ENCODE measurements at regions not wholly inside any gene's neighbourhood (a gene's known extent, or its start where the extent isn't known, plus 50 kb on each side); places are given as distances from the start of the nearest gene placed in this dataset.

DNA sequence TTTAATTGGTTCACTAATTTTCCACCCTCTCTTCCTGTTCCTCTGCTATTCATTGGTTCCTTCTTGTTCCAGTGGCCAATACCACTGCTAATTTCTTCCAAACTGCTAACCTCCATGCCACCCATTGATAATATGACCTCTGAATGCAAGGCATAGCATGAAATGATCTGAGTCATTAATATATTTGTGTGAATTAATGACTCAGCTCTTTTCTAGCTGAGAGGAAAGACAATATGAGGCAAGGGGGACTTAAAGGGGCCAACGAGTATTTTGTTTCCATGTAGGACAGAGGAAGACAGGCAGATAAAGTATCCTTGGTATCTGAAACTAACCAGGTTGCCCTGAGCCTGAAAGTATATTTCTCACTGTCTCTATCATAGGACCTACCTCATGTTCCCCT is 154.3 kb upstream of the BRINP1 start:
- DNase-seq (ENCODE audit: low read depth), result no peak

DNA sequence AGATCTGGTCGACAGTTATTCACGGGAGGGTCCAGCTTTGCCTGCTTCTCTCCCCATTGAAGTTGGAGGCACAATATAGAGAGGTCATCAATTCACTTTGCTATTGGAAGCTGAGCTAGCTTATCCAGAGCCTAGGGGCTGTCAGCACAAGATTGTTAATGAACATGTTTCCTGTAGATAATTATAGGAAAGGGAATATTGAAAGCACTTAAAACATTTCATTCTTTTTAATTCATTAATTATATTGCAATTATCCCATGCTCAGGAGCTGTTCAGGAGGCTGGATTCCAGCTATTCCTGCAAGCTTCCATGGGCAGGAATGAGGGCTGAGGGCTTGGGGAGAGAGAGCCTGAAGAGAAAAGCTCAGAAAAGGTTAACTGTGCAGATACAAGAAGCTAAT is 153.1 kb upstream of the BRINP1 start:
- no peak for DNase-seq (ENCODE audit: low read depth)

DNA sequence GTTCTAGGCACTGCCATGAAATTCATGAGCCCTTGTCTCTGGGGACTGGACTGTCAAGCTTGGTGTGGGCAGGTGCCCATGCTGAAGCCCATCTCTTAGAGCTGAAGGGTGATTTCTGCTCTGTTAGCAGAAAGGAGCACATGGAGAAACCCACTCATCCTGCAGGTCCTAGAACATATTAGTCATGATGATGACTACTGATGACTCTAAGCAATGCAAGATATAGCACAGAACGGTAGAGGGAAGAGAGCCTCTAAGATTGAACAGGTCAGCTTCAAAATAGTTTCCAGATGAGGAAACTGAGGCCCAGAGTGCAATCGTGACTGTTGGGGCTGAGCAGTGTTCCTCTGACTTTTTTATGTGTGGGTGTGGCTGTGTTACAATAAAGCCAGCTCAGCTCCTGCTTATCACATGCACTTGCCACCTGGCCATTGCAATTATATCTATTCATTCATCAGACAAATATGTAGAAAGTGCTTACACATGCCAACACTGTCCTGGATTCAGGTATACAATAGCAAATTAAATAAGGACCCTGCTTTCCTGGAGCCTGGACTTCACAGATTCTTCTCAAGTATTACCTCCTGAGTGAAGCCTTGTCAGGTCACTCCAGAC is 140.2 kb upstream of the BRINP1 start:
- DNase-seq (ENCODE audit: low read depth), result no peak

GRCh38 chr9:119501374-119501773 is 132.1 kb upstream of the BRINP1 start:
- no peak for DNase-seq (ENCODE audit: low read depth)

DNA sequence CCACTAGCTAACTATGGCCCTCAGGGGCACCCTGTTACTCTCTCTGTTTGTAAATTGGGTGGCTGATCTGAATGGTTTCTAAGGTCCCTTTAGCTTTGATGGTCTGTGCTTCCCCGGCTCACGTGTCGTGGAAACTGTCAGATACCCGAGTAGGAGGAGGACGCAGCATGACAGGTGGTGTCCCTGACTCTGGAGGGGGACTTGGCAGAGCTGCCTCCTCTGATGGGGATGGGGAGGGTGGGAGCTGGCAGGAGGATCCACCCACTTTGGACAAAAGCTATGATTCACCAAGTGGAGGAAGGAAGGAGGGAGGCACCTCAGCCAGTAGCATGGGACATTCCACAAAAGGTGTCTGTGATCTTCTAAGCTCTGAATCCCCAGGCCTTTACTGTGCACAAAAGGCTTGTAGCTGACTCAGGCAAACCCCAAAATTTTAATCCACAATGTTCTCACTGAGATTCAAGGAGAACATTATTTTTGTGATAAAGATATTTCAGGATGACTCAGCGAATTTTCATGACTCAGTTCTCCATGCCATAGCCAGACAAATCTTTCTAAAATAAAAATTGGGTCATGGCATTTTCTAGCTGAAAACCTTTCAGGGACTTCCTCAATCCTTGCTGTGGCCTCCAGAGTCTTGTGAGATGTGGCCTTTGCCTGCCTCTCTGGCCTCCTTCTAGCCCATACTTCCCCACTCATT is 131.0 kb upstream of the BRINP1 start:
- DNase-seq (ENCODE audit: low read depth), result no peak

DNA sequence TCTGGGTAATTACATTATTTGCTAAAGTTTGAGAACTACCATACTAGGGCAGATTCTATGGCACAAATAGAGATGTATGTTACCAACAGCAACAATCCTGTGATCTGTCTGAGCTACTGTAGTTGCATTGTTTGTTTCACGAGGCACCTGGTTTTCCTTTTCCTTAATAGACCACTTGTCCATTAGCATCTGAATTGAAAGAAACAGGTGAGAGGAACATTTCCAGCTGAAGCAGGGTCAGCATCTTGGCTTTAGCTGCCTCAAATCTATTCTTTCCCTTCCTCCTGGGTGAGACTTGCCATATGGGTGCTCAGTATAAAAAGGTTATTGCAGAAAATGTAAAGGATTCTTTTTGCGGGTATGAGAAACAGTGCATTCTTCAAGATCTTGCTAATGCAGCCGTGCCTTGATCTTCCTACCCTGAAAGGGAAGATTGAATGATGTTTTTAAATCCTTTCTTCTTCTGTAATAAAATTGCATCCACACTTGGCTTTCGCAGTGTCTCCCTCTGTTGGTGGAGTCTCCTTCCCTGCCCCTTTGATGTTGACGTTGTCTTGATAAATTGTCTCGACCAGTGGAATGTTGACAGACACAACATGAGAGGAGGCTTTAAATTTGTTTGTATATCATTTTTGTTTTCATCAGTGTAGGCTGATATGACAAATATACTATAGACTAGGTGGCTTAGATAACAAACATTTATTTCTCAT is 118.0 kb upstream of the BRINP1 start:
- no peak for DNase-seq (ENCODE audit: low read depth)

- DNase-seq (ENCODE audit: low read depth), result no peak
These were observed 113.9 kb upstream of the BRINP1 start for GRCh38 chr9:119483153-119483552.

DNA sequence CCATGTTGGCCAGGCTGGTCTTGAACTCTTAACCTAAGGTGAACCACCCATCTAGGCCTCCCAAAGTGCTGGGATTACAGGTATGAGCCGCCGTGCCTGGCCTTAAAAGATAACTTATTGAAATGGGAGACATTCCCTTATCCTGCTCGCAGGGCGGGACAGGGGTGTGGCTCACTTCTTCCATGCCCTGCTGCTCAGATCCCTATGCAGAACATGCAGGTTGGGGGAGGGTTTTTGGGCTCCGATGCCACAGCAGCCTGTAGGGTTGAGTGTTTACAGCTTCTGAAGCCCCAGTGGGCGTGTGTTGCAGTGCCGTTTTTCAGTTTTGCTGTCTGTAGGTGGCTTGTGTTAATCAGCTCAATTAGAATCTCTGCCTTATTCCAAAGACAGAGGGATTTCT is 108.0 kb upstream of the BRINP1 start:
- DNase-seq (ENCODE audit: low read depth), result no peak

DNA sequence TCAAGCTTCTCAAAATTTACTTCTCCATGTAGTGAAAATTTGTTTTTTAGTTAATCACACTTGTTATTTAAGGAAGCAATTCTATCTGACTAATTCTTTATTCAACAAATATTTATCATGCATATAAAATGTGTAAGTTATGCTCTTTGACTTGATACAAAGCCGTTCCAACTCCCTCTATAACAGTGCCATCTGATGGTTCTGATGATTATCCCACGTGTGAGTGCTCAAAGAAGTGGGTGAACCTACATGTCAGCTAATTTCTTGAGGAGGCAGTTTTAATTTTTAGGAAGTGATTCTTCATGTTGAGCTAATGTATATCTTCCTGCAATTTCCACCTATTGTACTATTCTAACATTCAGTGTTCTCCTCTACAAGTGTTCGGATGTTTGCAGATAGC is 88.8 kb upstream of the BRINP1 start:
- no peak for DNase-seq (ENCODE audit: low read depth)

- DNase-seq (ENCODE audit: low read depth), result no peak
These were observed 84.7 kb upstream of the BRINP1 start for GRCh38 chr9:119453980-119454379.

DNA sequence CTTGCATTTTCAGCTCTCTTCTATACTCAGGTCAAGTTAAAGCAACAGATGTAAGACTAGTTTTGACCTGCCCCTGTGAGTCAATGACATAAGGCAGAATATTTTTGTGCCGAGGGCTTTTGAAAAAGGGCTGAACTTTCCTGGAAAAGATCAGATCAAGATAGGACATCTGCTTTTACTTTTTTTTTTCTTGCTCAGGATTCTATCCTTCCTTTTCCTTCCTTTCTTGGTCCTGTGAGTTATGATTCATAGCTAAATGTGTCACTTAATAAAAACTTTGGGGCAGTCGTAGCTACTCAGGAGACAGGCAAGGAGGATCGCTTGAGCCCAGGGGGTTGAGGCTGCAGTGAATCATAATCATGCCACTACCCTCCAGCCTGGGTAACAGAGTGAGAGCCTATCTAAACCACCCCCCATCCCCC is 84.3 kb upstream of the BRINP1 start:
- no peak for DNase-seq (ENCODE audit: low read depth)

- no peak for DNase-seq (ENCODE audit: low read depth)
These were observed 82.2 kb upstream of the BRINP1 start for GRCh38 chr9:119451426-119451825.

DNA sequence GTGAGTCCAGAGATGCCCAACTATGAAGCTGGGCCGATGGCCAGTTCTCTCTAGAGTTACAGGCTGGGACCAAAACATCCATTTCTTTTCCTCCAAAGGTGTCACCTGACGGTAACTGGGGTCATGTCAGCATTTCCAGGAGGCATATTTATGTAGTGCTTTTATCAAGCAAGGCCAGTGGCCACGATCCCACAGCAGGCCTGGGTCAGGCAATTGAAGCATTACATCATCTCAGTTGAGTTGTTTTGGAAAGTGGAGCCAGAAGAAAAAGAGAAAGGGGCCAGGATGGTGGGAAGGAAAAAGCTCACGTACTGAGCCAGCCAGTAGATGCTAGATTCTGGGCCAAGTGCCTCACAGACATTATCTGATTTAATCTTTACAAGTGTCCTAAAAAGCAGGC is 73.9 kb upstream of the BRINP1 start:
- no peak for DNase-seq (ENCODE audit: low read depth)

DNA sequence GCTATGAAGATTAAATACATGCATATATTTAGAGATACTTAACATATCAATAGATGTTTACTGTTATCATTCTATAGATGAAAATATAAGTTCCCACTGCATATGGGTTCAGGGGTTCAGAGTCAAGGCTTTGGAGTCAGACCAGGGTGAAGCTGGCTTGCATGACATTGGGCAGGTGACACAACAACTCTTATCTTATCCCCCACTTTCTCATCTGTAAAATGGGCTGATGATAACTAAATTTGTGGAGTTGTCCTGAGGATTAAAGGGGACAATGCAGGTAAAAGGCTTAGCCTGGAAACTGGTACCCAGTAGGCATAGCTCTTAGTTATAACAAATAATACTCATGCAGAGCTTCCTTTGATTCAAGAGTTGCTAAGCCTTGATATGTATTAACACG is 72.6 kb upstream of the BRINP1 start:
- no peak for DNase-seq (ENCODE audit: low read depth)

- DNase-seq (ENCODE audit: low read depth), result no peak
These were observed 72.1 kb upstream of the BRINP1 start for GRCh38 chr9:119441338-119441737.

DNA sequence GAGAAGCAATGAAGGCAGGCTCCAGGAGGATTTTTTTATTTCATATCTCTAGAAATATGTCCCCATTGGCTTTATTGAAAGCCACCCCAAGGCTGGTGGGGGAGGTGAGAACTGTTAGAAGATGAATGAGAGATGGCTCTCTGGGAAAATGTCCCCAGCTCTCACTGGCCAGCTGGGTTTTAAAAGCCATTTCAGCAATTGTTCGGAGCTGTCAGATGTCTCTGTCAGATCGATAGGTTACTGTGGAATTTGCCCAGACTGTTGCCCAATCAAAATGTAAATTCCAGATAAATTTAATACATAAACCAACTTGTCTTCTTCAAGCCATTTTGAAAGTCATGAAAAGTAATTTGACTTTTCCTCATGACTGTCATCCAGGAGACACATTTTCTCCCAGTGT is 67.0 kb upstream of the BRINP1 start:
- DNase-seq (ENCODE audit: low read depth), result no peak

GRCh38 chr9:119435076-119435475 is 65.8 kb upstream of the BRINP1 start:
- no peak for DNase-seq (ENCODE audit: low read depth)

GRCh38 chr9:119432428-119432827 is 63.2 kb upstream of the BRINP1 start:
- DNase-seq (ENCODE audit: low read depth), result no peak

DNA sequence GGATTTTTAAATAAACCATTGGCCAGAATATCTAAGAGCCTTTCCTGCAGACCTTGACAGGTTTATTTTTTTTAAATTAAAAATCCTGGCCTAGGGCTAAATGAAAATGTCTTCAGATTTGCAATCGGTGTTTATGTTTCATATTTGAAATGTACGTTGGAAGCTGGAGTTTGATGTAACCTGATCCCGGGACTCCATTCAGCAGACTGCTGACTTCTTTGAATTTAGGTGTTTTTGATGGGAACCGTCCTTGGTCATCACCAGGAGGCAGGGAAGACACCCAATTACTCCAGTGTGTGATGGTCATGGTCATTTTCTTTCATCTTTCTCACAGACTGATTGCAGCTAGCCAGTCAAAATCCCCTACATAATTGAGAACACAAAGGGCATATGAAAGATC is 60.1 kb upstream of the BRINP1 start:
- no peak for DNase-seq (ENCODE audit: low read depth)

GRCh38 chr9:119420231-119420630 is 51.0 kb upstream of the BRINP1 start:
- no peak for DNase-seq (ENCODE audit: low read depth)
